GM21619 (cell line): ENCODE measurements at regions not wholly inside any gene's neighbourhood (a gene's known extent, or its start where the extent isn't known, plus 50 kb on each side); places are given as distances from the start of the nearest gene placed in this dataset.

Experiments
- ATAC-seq: cut with Tn5 transposase; IDR thresholded peaks from one replicate; pipeline ENCODE4 v1.9.1; 2021; ENCODE audit not compliant: unreplicated experiment

DNA sequence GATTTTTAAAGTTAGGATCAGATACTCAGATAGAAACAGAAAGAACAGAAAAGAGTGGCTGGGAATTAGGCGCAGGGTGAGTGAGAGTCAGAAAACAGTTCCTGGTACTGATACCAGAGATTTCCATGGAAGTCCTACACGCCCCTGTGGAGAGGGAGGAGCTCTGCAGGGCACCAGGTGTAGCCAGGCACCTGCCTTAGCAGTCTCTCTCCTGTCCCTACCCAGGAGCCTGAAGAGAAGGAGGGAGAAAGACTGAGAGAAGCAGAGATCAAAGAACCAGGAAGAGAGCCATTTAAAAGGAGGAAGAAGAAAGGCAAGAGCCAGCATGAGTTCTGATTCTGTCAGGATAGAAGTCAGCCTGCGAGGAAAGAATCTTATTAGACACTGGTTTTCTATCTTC, 65.0 kb downstream of the CBLN1 start:
- ATAC-seq = no peak

DNA sequence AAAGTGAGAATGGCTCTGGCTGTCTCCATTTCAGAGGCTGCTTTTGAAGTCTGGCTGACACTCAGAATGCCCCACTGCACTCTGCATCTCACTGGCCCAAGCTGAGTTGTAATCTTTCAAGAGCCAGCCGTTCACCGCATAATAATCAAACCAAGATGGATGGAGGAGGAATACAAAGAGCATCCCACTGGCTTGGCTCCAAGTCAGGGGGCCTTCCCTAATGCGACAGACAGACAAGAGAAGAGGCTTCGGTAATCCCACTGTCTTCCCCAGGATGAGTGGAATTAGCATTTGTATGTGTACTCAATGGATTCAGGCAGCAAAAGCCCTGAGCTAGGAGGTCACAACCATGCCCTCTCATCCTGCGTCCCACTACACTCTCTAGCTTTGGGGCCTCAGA, 68.0 kb downstream of the CBLN1 start:
- ATAC-seq = no peak

GRCh38 chr16:49204191-49204590, 77.4 kb downstream of the CBLN1 start:
- ATAC-seq = no peak

DNA sequence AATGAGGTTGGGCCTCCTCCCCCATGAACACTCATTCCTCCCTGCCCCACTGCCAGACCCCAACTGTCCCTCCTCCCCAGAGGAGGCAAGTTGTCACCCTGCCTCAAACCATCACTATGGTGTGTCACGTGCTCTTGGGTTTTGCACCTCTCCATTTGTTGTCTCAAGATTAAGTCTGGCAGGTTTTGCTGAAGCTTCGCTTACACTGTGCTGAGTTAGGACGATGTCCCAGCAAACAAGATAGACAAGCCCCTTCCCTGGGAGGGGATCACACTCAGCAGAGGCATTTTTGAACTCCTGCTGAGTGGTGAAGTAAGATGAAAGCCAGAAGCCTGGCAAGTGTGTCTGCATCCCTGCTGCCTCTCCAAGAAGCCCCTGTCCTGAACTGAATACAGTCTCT, 78.3 kb downstream of the CBLN1 start:
- ATAC-seq = no peak

DNA sequence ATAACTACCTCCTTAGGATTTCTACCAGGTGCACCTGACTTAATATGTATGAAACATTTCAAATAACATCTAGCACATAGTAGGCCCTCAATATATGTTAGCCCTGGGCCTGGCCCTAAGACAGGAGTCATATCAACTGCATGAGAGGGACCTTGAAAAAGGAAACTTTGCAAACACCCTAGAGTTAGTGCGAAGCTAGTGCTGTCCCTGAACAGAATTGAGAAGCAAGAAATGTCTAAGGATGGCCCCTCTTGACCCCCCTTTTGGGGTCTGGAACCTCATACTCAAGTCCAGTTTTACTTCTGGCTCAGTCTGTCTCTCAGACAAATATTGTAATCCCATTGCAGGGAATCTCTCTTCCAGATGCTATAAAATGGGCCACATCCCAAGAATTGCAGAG, 80.5 kb downstream of the CBLN1 start:
- ATAC-seq = no peak

- ATAC-seq = no peak
Observed at GRCh38 chr16:49200223-49200820, 81.3 kb downstream of the CBLN1 start.

- no peak for ATAC-seq
Observed at GRCh38 chr16:49195237-49195548, 86.4 kb downstream of the CBLN1 start.

- no peak for ATAC-seq
Observed at GRCh38 chr16:49194537-49195236, 87.0 kb downstream of the CBLN1 start.

GRCh38 chr16:49193596-49193995, 88.0 kb downstream of the CBLN1 start:
- no peak for ATAC-seq

GRCh38 chr16:49189286-49189685, 92.4 kb downstream of the CBLN1 start:
- no peak for ATAC-seq

GRCh38 chr16:49183911-49184310, 97.7 kb downstream of the CBLN1 start:
- ATAC-seq = no peak

DNA sequence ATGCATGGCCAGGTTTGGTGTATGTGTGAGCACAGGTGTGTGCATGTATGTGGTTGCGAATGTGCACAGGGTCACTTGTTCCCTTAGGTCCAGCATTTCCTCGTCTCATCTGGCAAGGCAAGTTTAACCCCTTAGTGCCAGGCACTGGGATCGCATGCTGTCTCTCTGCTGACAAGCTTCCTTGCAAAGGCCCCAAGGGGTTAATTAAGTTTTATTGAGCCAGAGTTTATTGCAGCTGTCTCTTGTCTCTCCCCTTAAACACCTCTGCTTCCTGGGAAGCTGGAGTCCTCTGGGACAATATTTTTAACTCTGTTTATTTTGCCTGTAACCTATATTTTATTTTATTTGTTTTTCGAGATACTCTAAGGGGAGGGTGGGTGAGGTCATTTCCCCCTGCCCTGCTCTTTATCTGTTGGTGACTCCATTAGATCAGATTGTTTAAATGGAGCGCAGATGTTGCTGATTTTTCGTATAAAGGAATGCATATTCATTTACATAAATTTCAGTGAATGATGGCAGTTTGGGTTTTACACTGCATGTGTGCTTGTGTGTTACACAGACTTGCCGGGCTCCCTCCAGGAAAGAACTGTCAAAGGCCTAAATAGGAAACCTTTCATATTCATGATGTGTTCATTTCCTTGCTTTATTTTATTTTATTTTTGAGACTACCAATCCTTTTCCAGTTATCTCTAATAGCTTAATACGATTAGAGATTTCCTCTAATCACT, 99.7 kb downstream of the CBLN1 start:
- no peak for ATAC-seq

DNA sequence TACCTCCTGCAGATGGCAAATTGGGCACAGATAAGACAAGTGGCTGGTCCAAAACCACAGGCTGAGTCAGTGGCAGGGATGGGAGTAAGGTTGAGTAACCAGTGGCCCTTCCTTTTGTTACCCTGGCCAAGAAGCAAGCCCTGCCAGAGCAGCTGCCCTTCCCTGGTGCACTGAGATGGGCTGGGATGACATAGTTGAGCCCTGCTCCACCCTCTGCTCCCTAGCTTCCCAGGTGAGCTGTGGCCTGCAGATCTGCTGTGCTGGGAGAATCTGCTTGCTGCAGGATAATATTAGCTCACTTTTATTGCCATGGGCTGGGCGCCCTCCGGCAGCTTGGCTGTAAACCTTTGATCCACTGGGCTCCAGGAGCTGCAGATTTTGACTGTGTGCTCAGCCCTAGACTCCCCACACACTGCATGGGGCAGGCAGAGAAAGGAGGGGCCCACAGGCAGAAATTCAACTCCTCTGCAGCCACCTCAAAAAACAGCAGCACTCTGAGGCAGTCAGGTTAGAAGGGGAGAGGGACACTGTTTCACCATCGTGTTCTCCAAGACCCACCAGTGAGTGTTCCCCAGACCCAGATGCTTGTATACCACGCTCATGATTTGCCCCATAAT, 101.8 kb downstream of the CBLN1 start:
- ATAC-seq = no peak

DNA sequence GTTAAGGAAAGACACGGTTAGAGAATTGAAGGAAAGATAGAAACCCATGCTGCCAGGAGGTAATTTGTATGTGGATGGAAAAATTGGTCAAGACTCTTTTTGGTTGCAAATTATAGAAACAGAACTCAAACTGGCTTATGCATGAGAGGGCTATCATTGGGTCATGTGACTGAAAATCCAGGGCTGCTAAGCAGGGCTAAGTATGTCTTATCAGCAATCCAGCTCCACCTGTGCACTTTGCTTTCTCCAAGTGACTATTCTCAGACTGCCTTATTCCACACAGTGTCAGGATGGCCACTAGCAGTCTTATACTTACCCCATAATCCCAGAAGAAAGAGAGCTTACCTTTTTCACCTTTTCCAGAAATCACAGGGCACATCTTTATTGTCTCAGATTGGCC, 113.5 kb downstream of the CBLN1 start:
- ATAC-seq = no peak

DNA sequence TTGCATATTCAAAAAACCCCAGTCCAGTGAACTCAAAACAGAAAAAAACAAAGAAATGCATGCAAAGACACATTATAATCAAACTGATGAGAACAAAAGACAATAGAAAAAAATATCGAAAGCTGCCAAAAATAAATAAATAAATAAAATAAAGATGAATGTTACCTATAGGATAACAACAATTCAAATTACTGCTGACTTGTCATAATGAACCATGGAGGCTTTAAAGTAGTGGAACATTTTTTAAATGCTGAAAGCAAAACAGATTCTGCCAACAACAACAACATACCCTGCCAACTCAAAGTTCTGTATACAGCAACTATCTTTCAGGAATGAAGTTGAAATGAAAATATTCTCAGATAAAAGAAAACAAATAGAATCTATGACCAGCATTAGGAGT, 116.6 kb downstream of the CBLN1 start:
- ATAC-seq = no peak

DNA sequence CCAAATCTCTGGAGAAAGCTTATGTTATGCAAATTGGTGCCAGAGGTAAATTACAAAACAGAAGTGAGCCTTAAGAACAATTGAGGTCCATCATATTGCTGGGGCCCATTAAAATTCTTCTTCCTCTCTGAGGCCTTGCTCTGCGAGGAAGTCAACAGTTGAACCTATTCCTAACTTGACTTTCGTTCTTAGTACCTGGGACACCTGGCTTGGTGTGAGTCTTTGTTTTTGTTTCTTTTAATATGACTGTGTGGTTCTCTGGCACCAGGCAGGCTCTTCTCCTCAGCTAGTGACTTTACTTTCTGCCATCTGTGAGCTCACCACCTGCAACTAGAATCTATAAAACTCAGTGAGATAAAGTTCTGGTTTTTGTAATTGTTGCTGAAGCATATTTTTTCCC, 120.4 kb downstream of the CBLN1 start:
- ATAC-seq = no peak

- no peak for ATAC-seq
Observed at GRCh38 chr16:49158029-49158642, 123.5 kb downstream of the CBLN1 start.

DNA sequence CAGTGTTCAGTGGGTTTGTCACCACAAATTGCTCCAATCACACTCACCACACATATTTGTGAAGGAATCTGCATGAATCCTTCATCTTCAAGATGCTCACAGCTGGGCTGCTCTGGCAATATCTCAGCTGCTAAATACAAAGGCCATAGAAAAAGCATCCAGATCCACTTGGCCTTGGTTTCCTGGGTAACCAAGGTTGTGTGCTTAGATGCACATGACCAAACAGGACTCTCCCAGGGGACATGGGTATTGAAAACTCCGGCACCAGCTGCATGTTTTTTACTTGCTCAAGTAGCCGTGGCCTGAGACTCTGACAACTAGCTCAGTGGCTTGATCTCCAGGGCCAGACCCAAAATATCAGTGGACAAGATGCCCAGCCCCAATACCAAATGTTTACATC, 131.3 kb downstream of the CBLN1 start:
- no peak for ATAC-seq

- ATAC-seq = no peak
Observed at GRCh38 chr16:49148410-49148809, 133.2 kb downstream of the CBLN1 start.

DNA sequence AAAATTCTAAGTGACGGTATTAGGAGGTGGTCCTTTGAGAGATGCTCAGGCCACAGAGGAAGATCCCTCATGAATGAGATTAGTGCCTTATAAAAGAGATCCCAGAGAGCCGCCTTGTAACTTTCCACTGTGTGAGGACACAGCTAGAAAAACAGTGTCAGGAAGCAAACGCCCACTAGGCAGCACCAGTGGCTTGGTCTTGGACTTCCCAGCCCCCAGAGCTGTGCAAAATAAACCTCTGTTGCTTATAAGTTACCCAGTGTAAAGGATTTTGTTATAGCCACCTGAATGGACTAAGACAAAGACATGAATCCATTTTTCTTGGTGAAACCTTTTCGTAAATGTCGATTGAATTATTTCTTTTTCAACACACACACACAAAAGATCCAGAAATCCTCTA, 141.0 kb downstream of the CBLN1 start:
- no peak for ATAC-seq

GRCh38 chr16:49130397-49130796, 151.2 kb downstream of the CBLN1 start:
- ATAC-seq = no peak

DNA sequence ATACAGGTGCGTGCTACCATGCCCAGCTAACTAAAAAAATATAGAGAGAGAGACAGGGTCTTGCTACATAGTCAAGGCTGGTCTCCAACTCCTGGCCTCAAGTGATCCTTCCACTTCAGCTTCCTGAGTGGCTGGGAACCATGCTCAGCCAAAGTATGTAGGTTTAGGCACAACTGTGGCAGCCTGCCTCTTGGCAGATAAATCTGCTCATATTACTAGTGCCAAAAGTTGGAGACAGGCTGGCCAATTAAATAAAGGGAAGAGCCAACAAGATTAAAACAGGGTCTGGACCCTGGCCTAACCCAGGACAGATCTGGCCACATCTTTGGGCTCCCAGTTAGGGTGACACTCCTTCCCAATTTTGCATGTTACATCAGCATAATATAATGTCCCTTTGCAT, 151.7 kb downstream of the CBLN1 start:
- ATAC-seq = no peak
